ENCODE measurements at regions not wholly inside any gene's neighbourhood (a gene's known extent, or its start where the extent isn't known, plus 50 kb on each side); places are given as distances from the start of the nearest gene placed in this dataset.

DNA sequence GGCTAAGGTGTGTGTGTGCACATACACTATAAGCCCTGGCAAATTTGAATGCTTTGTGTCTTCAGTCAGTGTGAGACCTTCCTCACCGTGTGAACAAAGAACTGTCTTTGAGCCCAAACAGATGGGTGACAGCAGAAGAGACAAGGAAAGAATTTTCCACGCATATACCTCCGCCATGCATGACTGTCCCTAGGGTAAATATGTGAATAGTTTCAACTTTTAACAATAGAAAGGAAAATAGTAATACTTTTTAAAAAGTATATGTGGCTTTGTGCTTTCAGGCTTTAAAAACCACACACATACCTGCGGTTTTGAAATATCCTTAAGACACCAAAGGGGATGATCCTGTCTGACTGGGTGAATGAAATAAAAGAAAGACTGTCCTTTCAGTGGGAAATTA lies 438.6 kb upstream of the MPDZ start:
- DNase-seq (ENCODE audit: extremely low read depth in 1 of 4, low spot score in 3 of 4) = no peak
- H4K20me1 ChIP-seq (replicated peaks; ENCODE audit: control insufficient read depth, insufficient read depth, low read length) = no peaks in the 10 kb centered on the region
- in situ Hi-C loops (cut with MboI) = no loop called here
- intact Hi-C loops (cut with micrococcal nuclease) = no loop called here
- H3K9me3 ChIP-seq (replicated peaks; ENCODE audit: control insufficient read depth, insufficient read depth, low read depth, low read length) = no peaks in the 10 kb centered on the region
- H3K79me2 ChIP-seq (ENCODE audit: control insufficient read depth, insufficient read depth, low read length) = no peaks in the 10 kb centered on the region
- ChIA-PET CTCF (ENCODE audit: low intra/inter-chr PET ratio) (no interaction called here), POLR2A (no interaction called here)
- H3K36me3 ChIP-seq (ENCODE audit: control insufficient read depth, insufficient read depth, low read length) = no peaks in the 10 kb centered on the region
- no peak overlapping the region for H2AFZ ChIP-seq (ENCODE audit: low read depth, low read length)
- no peaks in the 10 kb centered on the region for H3K4me1 ChIP-seq (replicated peaks in 1 of 2; ENCODE audit: control insufficient read depth in 2 of 2, insufficient read depth in 2 of 2, low read length in 2 of 2)
- H3K27me3 ChIP-seq (ENCODE audit: control insufficient read depth in 2 of 2, insufficient read depth in 2 of 2, low read length in 2 of 2) = no peaks in the 10 kb centered on the region
- no peak overlapping the region for H3K9ac ChIP-seq (ENCODE audit: insufficient read depth in 1 of 2, low read depth in 2 of 2, low read length in 2 of 2)
- H3K4me2 ChIP-seq (ENCODE audit: insufficient read depth, low read length) = no peak overlapping the region
- WGBS (ENCODE audit: insufficient coverage, low coverage, missing lambda C conversion rate) = 0% methylated on average over 4 of the region's 4 CpGs
- H3K4me3 ChIP-seq = no peak overlapping the region
- H3K27ac ChIP-seq (ENCODE audit: extremely low read depth, low read depth, low read length) = no peak overlapping the region
- H3K9me1 ChIP-seq (ENCODE audit: control insufficient read depth, insufficient read depth, low read length) = no peaks in the 10 kb centered on the region
- TF ChIP-seq ZNF12 (CRISPR knock-in tag; IDR thresholded peaks at IDR 0.05) (no peak), MEIS2 (IDR thresholded peaks at IDR 0.05; ENCODE audit: partially characterized antibody) (no peak)
- ATAC-seq = no peak
- BruUV-seq (replicated peaks) = no TSS peak
- no peak for FAIRE-seq

GRCh38 chr9:13717322-13718054 lies 438.0 kb upstream of the MPDZ start:
- no peaks in the 10 kb centered on the region for H3K9me3 ChIP-seq (replicated peaks; ENCODE audit: control insufficient read depth, insufficient read depth, low read depth, low read length)
- H3K79me2 ChIP-seq (ENCODE audit: control insufficient read depth, insufficient read depth, low read length) = no peaks in the 10 kb centered on the region
- no peak overlapping the region for H3K4me2 ChIP-seq (ENCODE audit: insufficient read depth, low read length)
- CTCF ChIA-PET (ENCODE audit: low intra/inter-chr PET ratio) = no interaction called here
- ATAC-seq (no peak), FAIRE-seq (no peak), DNase-seq (ENCODE audit: extremely low read depth in 1 of 4, low spot score in 3 of 4) (no peak)
- H2AFZ ChIP-seq (ENCODE audit: low read depth, low read length) = no peak overlapping the region
- H3K9ac ChIP-seq (ENCODE audit: insufficient read depth in 1 of 2, low read depth in 2 of 2, low read length in 2 of 2) = no peak overlapping the region
- 0% methylated on average over 3 of the region's 3 CpGs for WGBS (ENCODE audit: insufficient coverage, low coverage, missing lambda C conversion rate)
- no peaks in the 10 kb centered on the region for H4K20me1 ChIP-seq (replicated peaks; ENCODE audit: control insufficient read depth, insufficient read depth, low read length)
- no peaks in the 10 kb centered on the region for H3K27me3 ChIP-seq (ENCODE audit: control insufficient read depth in 2 of 2, insufficient read depth in 2 of 2, low read length in 2 of 2)
- TF ChIP-seq NFATC3 (IDR thresholded peaks at IDR 0.05) (no peak), DDX20 (tag; IDR thresholded peaks at IDR 0.05; ENCODE audit: low read depth) (no peak), TAF1 (IDR thresholded peaks at IDR 0.05; ENCODE audit: control insufficient read depth, extremely low read depth, insufficient read depth, low read length, severe bottlenecking) (no peak)
- TF ChIP-seq, protein P1, sequence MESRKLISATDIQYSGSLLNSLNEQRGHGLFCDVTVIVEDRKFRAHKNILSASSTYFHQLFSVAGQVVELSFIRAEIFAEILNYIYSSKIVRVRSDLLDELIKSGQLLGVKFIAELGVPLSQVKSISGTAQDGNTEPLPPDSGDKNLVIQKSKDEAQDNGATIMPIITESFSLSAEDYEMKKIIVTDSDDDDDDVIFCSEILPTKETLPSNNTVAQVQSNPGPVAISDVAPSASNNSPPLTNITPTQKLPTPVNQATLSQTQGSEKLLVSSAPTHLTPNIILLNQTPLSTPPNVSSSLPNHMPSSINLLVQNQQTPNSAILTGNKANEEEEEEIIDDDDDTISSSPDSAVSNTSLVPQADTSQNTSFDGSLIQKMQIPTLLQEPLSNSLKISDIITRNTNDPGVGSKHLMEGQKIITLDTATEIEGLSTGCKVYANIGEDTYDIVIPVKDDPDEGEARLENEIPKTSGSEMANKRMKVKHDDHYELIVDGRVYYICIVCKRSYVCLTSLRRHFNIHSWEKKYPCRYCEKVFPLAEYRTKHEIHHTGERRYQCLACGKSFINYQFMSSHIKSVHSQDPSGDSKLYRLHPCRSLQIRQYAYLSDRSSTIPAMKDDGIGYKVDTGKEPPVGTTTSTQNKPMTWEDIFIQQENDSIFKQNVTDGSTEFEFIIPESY (CRISPR knock-in tag; IDR thresholded peaks at IDR 0.05) = no peak
- in situ Hi-C loops (cut with MboI) = no loop called here
- POLR2A ChIA-PET = no interaction called here
- no peak overlapping the region for H3K27ac ChIP-seq (ENCODE audit: extremely low read depth, low read depth, low read length)
- H3K4me1 ChIP-seq (replicated peaks in 1 of 2; ENCODE audit: control insufficient read depth in 2 of 2, insufficient read depth in 2 of 2, low read length in 2 of 2) = no peaks in the 10 kb centered on the region
- intact Hi-C loops (cut with micrococcal nuclease) = no loop called here
- no peak overlapping the region for H3K4me3 ChIP-seq
- no peaks in the 10 kb centered on the region for H3K9me1 ChIP-seq (ENCODE audit: control insufficient read depth, insufficient read depth, low read length)
- BruUV-seq (replicated peaks) = no TSS peak
- no peaks in the 10 kb centered on the region for H3K36me3 ChIP-seq (ENCODE audit: control insufficient read depth, insufficient read depth, low read length)

All from K562 (cell line).